SK-N-SH (cell line): ENCODE measurements at regions not wholly inside any gene's neighbourhood (a gene's known extent, or its start where the extent isn't known, plus 50 kb on each side); places are given as distances from the start of the nearest gene placed in this dataset.

Experiments
- CTCF ChIA-PET: fragments of 300-600, 350-600 bp; formaldehyde crosslinking; extraction: SDS; loops from one replicate; lab custom pipeline; 2021; lab: Yijun Ruan, JAX
- POLR2A ChIA-PET: fragments of 350-600 bp; sonication (Branson Sonifier 250); formaldehyde crosslinking; extraction: SDS; loops from one replicate; lab custom pipeline; 2020; ENCODE audit warnings: antibody characterized with exemption, inconsistent platforms; lab: Yijun Ruan, JAX
- DNase-seq: peaks from one replicate; pipeline ENCODE4 v3.0.0; 2012
- H2AFZ ChIP-seq: fragments of 200-600 bp; sonication (generic); 2 replicates; pipeline ENCODE4 v1.8.1; 2016; ENCODE audit warnings: antibody characterized with exemption, mild to moderate bottlenecking, low read depth
- H3F3A ChIP-seq: fragments of 200-600 bp; sonication (generic); replicated peaks from 2 replicates; pipeline ENCODE3; 2016; ENCODE audit warnings: antibody characterized with exemption, mild to moderate bottlenecking; ENCODE audit not compliant: insufficient read depth
- H3K27ac ChIP-seq, 2 experiments: fragments of 200-500 bp in 1 of 2; fragments of 200-600 bp in 1 of 2; sonication (Bioruptor generic) in 1 of 2; sonication (generic), shearing (Covaris generic) in 1 of 2; 2 replicates each; pipeline versions ENCODE4 v1.5.1 to v1.6.1; 2014 to 2016; ENCODE audit warnings: low read depth in 2 of 2, inconsistent platforms in 1 of 2, low read length in 1 of 2, mild to moderate bottlenecking in 1 of 2, mixed read lengths in 1 of 2
- H3K27me3 ChIP-seq: fragments of 200-600 bp; sonication (generic), shearing (Covaris generic); 2 replicates; pipeline ENCODE4 v1.6.1; 2016; ENCODE audit warnings: mixed run types; ENCODE audit not compliant: insufficient read depth
- H3K36me3 ChIP-seq, 2 experiments: fragments of 200-500 bp in 1 of 2; fragments of 200-600 bp in 1 of 2; sonication (Bioruptor generic) in 1 of 2; sonication (generic) in 1 of 2; replicated peaks in 1 of 2; 2 replicates each; pipeline versions ENCODE3 to v1.5.1; 2014 to 2016; ENCODE audit warnings: low read length in 1 of 2, mild to moderate bottlenecking in 1 of 2; ENCODE audit not compliant: insufficient read depth in 2 of 2, control insufficient read depth in 1 of 2
- H3K4me1 ChIP-seq, 2 experiments: fragments of 200-500 bp in 1 of 2; fragments of 200-600 bp in 1 of 2; sonication (Bioruptor generic) in 1 of 2; sonication (generic), shearing (Covaris generic) in 1 of 2; 2 replicates each; pipeline versions ENCODE4 v1.5.1 to v1.6.1; 2014 to 2016; ENCODE audit warnings: low read depth in 1 of 2, low read length in 1 of 2, mixed run types in 1 of 2; ENCODE audit not compliant: insufficient read depth in 2 of 2, control insufficient read depth in 1 of 2
- H3K4me2 ChIP-seq: fragments of 200-600 bp; sonication (generic), shearing (Covaris generic); 2 replicates; pipeline ENCODE4 v1.6.1; 2017; ENCODE audit warnings: mixed run types
- H3K4me3 ChIP-seq, 2 experiments: fragments of 200-500 bp in 1 of 2; fragments of 200-600 bp in 1 of 2; sonication (Bioruptor generic) in 1 of 2; sonication (generic), shearing (Covaris generic) in 1 of 2; 2 replicates each; pipeline versions ENCODE4 v1.5.1 to v1.8.1; 2014 to 2016; ENCODE audit warnings: low read depth in 2 of 2, inconsistent platforms in 1 of 2, low read length in 1 of 2, mild to moderate bottlenecking in 1 of 2, mixed read lengths in 1 of 2, moderate library complexity in 1 of 2
- H3K79me2 ChIP-seq: fragments of 200-600 bp; sonication (generic); 2 replicates; pipeline ENCODE4 v1.8.1; 2017; ENCODE audit warnings: mild to moderate bottlenecking; ENCODE audit not compliant: insufficient read depth
- H3K9ac ChIP-seq: fragments of 200-600 bp; sonication (generic); 2 replicates; pipeline ENCODE4 v1.6.1; 2017; ENCODE audit warnings: mixed run types
- H3K9me2 ChIP-seq: fragments of 200-600 bp; sonication (generic); 2 replicates; pipeline ENCODE4 v1.6.1; 2017; ENCODE audit warnings: mixed run types
- H3K9me3 ChIP-seq: fragments of 200-600 bp; sonication (generic); 2 replicates; pipeline ENCODE4 v1.6.1; 2017; ENCODE audit warnings: mixed run types, mild to moderate bottlenecking, moderate library complexity
- H4K20me1 ChIP-seq: fragments of 200-600 bp; sonication (generic); 2 replicates; pipeline ENCODE4 v1.6.1; 2017; ENCODE audit warnings: mild to moderate bottlenecking, mixed run types; ENCODE audit not compliant: insufficient read depth
- CHD2 ChIP-seq: fragments of 150-350 bp; IDR thresholded peaks from 2 replicates; pipeline ENCODE4 v1.6.1; 2018; ENCODE audit warnings: low read length; ENCODE audit not compliant: partially characterized antibody
- EZH2phosphoT487 ChIP-seq: fragments of 200-600 bp; sonication (generic); IDR thresholded peaks from 2 replicates; pipeline ENCODE4 v1.6.1; 2017; ENCODE audit warnings: low read depth, mixed run types, mild to moderate bottlenecking, antibody characterized with exemption, moderate library complexity, borderline replicate concordance
- GABPA ChIP-seq: IDR thresholded peaks from 2 replicates; pipeline ENCODE4 v1.4.0; 2012; ENCODE audit warnings: low read depth, mild to moderate bottlenecking
- MEF2A ChIP-seq: IDR thresholded peaks from 2 replicates; pipeline ENCODE4 v1.4.0; 2012; ENCODE audit warnings: low read depth, borderline replicate concordance
- NRF1 ChIP-seq: IDR thresholded peaks from 2 replicates; pipeline ENCODE4 v1.6.1; 2012; ENCODE audit warnings: low read depth, mild to moderate bottlenecking, low read length
- POLR2AphosphoS5 ChIP-seq: IDR thresholded peaks from 2 replicates; pipeline ENCODE4 v1.6.1; 2012; ENCODE audit warnings: low read depth, low read length
- RXRA ChIP-seq: IDR thresholded peaks from 2 replicates; pipeline ENCODE4 v1.4.0; 2012; ENCODE audit warnings: low read depth, mild to moderate bottlenecking, borderline replicate concordance
- SMC3 ChIP-seq: IDR thresholded peaks from 2 replicates; pipeline ENCODE4 v1.6.1; 2012; ENCODE audit warnings: low read depth, low read length, improper control_type of control experiment
- TAF1 ChIP-seq: IDR thresholded peaks from 2 replicates; pipeline ENCODE4 v1.6.1; 2012; ENCODE audit warnings: low read depth, mild to moderate bottlenecking, low read length, moderate library complexity, borderline replicate concordance
- TCF12 ChIP-seq: IDR thresholded peaks from 2 replicates; pipeline ENCODE4 v1.4.0; 2012
- TEAD4 ChIP-seq: IDR thresholded peaks from 2 replicates; pipeline ENCODE4 v1.4.0; 2012; ENCODE audit warnings: mild to moderate bottlenecking, borderline replicate concordance; ENCODE audit not compliant: insufficient read depth
- YY1 ChIP-seq: IDR thresholded peaks from 2 replicates; pipeline ENCODE4 v1.4.0; 2012; ENCODE audit warnings: low read depth, mild to moderate bottlenecking
- WGBS: methylation state at CpG from one replicate; pipeline ENCODE4 v1.1.6; 2017; ENCODE audit warnings: low lambda C conversion rate; 5-methylcytosine and 5-hydroxymethylcytosine counted together
- TF ChIP-seq, protein P1 (sequence below): IDR thresholded peaks from 2 replicates; pipeline ENCODE4 v1.4.0; 2012; ENCODE audit warnings: low read depth, borderline replicate concordance
- TF ChIP-seq, protein P2 (sequence below): fragments of 150-350 bp; IDR thresholded peaks from 2 replicates; pipeline ENCODE4 v1.6.1; 2017; ENCODE audit warnings: antibody characterized with exemption, low read length, low read depth, borderline replicate concordance
- TF ChIP-seq, protein P3 (sequence below): IDR thresholded peaks from 2 replicates; pipeline ENCODE4 v1.6.1; 2012; ENCODE audit warnings: mild to moderate bottlenecking, low read depth, low read length, moderate library complexity
- TF ChIP-seq, protein P4 (sequence below): IDR thresholded peaks from 2 replicates; pipeline ENCODE4; 2012
- TF ChIP-seq, protein P5 (sequence below): fragments of 150-350 bp; IDR thresholded peaks from 2 replicates; pipeline ENCODE4 v1.6.1; 2016; ENCODE audit warnings: mild to moderate bottlenecking, low read depth, low read length
- TF ChIP-seq, protein P6 (sequence below): IDR thresholded peaks from 2 replicates; pipeline ENCODE4 v1.4.0; 2012; ENCODE audit warnings: low read depth

DNA sequence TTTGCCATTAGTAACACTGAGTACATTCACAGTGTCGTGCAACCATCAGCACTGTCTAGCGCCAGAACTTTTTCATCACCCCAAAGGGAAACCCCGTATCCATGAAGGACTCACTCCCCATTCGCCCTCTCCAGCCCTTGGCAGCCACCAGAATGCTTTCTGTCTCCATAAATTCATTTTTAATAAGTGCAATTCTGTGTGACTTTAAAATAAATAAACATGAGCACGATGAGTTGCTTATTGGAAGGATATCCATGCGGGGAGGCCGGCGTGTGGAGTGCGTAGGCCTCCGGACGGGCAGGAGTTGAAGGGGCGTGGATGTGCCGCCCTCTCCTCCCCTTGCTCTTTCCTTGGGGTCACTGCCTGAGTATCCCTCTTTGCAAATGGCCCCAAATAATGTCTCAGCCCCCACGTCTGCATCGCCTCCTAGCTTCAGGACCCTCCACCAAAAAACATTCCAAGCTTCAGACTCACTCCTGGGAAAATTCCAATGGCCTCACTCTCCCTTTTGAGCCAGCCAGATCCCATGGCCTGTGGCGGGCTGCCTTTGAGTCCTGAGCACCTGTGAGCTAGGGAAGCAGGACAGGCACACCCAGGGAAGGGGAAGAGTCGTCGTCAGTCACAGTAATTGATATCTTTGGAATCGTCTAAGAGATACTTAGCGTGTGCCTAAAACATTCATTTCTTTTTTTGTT lies 306.3 kb downstream of the SEC14L1 start:
- H3K4me3 ChIP-seq: no peak overlapping the region
- peaks cover 98% of the 10 kb centered on the region for H3K79me2 ChIP-seq
- ChIA-PET CTCF (interaction anchor here (0.7 to 7.6 kb wide), 6 partner anchors 10 to 54 kb away, joined by 3 to 71 read pairs (median 24); no protein-coding TSS in a partner anchor), POLR2A (interaction anchor here (0.6 to 0.7 kb wide), 3 partner anchors 11 to 171 kb away, joined by 3 to 4 read pairs (median 3); no protein-coding TSS in a partner anchor)
- no peak overlapping the region for H3K4me2 ChIP-seq
- H4K20me1 ChIP-seq: peaks cover 73% of the 10 kb centered on the region
- peaks cover 29% of the 10 kb centered on the region for H3F3A ChIP-seq
- no peak for DNase-seq
- WGBS: 91% methylated on average over 20 of the region's 20 CpGs
- H3K27ac ChIP-seq: no peak overlapping the region
- H3K27me3 ChIP-seq: no peaks in the 10 kb centered on the region
- H3K9me2 ChIP-seq: no peaks in the 10 kb centered on the region
- peaks cover 17 to 46% of the 10 kb centered on the region in 2 experiments for H3K4me1 ChIP-seq
- no peak overlapping the region for H2AFZ ChIP-seq
- no peak overlapping the region for H3K9ac ChIP-seq
- no peaks in the 10 kb centered on the region for H3K9me3 ChIP-seq
- H3K36me3 ChIP-seq: peaks cover 0 to 5% of the 10 kb centered on the region in 2 experiments
- no peak for TF ChIP-seq TCF12
- TF ChIP-seq SMC3: no peak
- no peak for TF ChIP-seq MEF2A
- no peak for TF ChIP-seq CHD2
- TF ChIP-seq, protein P1, sequence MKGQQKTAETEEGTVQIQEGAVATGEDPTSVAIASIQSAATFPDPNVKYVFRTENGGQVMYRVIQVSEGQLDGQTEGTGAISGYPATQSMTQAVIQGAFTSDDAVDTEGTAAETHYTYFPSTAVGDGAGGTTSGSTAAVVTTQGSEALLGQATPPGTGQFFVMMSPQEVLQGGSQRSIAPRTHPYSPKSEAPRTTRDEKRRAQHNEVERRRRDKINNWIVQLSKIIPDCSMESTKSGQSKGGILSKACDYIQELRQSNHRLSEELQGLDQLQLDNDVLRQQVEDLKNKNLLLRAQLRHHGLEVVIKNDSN: no peak
- TF ChIP-seq, protein P2, sequence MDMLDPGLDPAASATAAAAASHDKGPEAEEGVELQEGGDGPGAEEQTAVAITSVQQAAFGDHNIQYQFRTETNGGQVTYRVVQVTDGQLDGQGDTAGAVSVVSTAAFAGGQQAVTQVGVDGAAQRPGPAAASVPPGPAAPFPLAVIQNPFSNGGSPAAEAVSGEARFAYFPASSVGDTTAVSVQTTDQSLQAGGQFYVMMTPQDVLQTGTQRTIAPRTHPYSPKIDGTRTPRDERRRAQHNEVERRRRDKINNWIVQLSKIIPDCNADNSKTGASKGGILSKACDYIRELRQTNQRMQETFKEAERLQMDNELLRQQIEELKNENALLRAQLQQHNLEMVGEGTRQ: no peak
- TF ChIP-seq, protein P3, sequence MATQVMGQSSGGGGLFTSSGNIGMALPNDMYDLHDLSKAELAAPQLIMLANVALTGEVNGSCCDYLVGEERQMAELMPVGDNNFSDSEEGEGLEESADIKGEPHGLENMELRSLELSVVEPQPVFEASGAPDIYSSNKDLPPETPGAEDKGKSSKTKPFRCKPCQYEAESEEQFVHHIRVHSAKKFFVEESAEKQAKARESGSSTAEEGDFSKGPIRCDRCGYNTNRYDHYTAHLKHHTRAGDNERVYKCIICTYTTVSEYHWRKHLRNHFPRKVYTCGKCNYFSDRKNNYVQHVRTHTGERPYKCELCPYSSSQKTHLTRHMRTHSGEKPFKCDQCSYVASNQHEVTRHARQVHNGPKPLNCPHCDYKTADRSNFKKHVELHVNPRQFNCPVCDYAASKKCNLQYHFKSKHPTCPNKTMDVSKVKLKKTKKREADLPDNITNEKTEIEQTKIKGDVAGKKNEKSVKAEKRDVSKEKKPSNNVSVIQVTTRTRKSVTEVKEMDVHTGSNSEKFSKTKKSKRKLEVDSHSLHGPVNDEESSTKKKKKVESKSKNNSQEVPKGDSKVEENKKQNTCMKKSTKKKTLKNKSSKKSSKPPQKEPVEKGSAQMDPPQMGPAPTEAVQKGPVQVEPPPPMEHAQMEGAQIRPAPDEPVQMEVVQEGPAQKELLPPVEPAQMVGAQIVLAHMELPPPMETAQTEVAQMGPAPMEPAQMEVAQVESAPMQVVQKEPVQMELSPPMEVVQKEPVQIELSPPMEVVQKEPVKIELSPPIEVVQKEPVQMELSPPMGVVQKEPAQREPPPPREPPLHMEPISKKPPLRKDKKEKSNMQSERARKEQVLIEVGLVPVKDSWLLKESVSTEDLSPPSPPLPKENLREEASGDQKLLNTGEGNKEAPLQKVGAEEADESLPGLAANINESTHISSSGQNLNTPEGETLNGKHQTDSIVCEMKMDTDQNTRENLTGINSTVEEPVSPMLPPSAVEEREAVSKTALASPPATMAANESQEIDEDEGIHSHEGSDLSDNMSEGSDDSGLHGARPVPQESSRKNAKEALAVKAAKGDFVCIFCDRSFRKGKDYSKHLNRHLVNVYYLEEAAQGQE: no peak
- TF ChIP-seq RXRA: no peak
- no peak for TF ChIP-seq GABPA
- TF ChIP-seq TEAD4: no peak
- no peak for TF ChIP-seq TAF1
- TF ChIP-seq, protein P4, sequence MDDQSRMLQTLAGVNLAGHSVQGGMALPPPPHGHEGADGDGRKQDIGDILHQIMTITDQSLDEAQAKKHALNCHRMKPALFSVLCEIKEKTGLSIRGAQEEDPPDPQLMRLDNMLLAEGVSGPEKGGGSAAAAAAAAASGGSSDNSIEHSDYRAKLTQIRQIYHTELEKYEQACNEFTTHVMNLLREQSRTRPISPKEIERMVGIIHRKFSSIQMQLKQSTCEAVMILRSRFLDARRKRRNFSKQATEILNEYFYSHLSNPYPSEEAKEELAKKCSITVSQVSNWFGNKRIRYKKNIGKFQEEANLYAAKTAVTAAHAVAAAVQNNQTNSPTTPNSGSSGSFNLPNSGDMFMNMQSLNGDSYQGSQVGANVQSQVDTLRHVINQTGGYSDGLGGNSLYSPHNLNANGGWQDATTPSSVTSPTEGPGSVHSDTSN: no peak
- TF ChIP-seq YY1: no peak
- TF ChIP-seq NRF1: no peak
- TF ChIP-seq, protein P5, sequence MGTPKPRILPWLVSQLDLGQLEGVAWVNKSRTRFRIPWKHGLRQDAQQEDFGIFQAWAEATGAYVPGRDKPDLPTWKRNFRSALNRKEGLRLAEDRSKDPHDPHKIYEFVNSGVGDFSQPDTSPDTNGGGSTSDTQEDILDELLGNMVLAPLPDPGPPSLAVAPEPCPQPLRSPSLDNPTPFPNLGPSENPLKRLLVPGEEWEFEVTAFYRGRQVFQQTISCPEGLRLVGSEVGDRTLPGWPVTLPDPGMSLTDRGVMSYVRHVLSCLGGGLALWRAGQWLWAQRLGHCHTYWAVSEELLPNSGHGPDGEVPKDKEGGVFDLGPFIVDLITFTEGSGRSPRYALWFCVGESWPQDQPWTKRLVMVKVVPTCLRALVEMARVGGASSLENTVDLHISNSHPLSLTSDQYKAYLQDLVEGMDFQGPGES: no peak
- TF ChIP-seq, protein P6, sequence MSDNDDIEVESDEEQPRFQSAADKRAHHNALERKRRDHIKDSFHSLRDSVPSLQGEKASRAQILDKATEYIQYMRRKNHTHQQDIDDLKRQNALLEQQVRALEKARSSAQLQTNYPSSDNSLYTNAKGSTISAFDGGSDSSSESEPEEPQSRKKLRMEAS: no peak
- TF ChIP-seq POLR2AphosphoS5: no peak
- no peak for TF ChIP-seq EZH2phosphoT487
